GDM1 (cell line): ENCODE measurements at regions not wholly inside any gene's neighbourhood (a gene's known extent, or its start where the extent isn't known, plus 50 kb on each side); places are given as distances from the start of the nearest gene placed in this dataset.
"Not testable (repeated sequence)": the region's sequence is repeated elsewhere in the genome, so short reads cannot be mapped to it uniquely, and the experiment has no call there.

Experiments used
- DNase-seq: peaks from one replicate; lab custom pipeline; 2025; lab: John Stamatoyannopoulos, UW

- no peak for DNase-seq
Observed at GRCh38 chr15:57767481-57767880, 61.0 kb downstream of the POLR2M start.

- DNase-seq = no peak
Observed at GRCh38 chr15:57769266-57769665, 62.8 kb downstream of the POLR2M start.

GRCh38 chr15:57770495-57770894 is 64.0 kb downstream of the POLR2M start:
- no peak for DNase-seq

- no peak for DNase-seq
Observed at GRCh38 chr15:57772223-57772957, 65.9 kb downstream of the POLR2M start.

GRCh38 chr15:57773051-57773450 is 66.5 kb downstream of the POLR2M start:
- no peak for DNase-seq

GRCh38 chr15:57777003-57777402 is 70.5 kb downstream of the POLR2M start:
- no peak for DNase-seq

GRCh38 chr15:57780471-57780870 is 74.0 kb downstream of the POLR2M start:
- no peak for DNase-seq

GRCh38 chr15:57782731-57783130 is 76.2 kb downstream of the POLR2M start:
- DNase-seq = no peak

GRCh38 chr15:57784081-57784511 is 77.6 kb downstream of the POLR2M start:
- DNase-seq = no peak

GRCh38 chr15:57785039-57785438 is 78.5 kb downstream of the POLR2M start:
- no peak for DNase-seq

- no peak for DNase-seq
Observed at GRCh38 chr15:57785959-57786358, 79.4 kb downstream of the POLR2M start.

- DNase-seq = no peak
Observed at GRCh38 chr15:57789225-57789624, 82.7 kb downstream of the POLR2M start.

- DNase-seq = no peak
Observed at GRCh38 chr15:57792724-57793449, 86.4 kb downstream of the POLR2M start.

- no peak for DNase-seq
Observed at GRCh38 chr15:57795261-57795660, 88.7 kb downstream of the POLR2M start.

GRCh38 chr15:57796146-57796545 is 89.6 kb downstream of the POLR2M start:
- DNase-seq = no peak

GRCh38 chr15:57797110-57797509 is 90.6 kb downstream of the POLR2M start:
- no peak for DNase-seq

GRCh38 chr15:57797568-57798267 is 91.2 kb downstream of the POLR2M start:
- DNase-seq = no peak

GRCh38 chr15:57806003-57806402 is 99.5 kb downstream of the POLR2M start:
- DNase-seq = no peak

- DNase-seq = not testable (repeated sequence)
Observed at GRCh38 chr15:57809285-57809684, 102.8 kb downstream of the POLR2M start.

GRCh38 chr15:57816599-57816998 is 110.1 kb downstream of the POLR2M start:
- DNase-seq = no peak

GRCh38 chr15:57819646-57820045 is 113.1 kb downstream of the POLR2M start:
- no peak for DNase-seq

GRCh38 chr15:57820119-57820518 is 113.6 kb downstream of the POLR2M start:
- DNase-seq = no peak

GRCh38 chr15:57821826-57822225 is 115.3 kb downstream of the POLR2M start:
- DNase-seq = no peak
